Suppressor macrophage treated with lipopolysaccharide for 1 hour (primary cell): ENCODE measurements at regions not wholly inside any gene's neighbourhood (a gene's known extent, or its start where the extent isn't known, plus 50 kb on each side); places are given as distances from the start of the nearest gene placed in this dataset.
"Not testable (repeated sequence)": the region's sequence is repeated elsewhere in the genome, so short reads cannot be mapped to it uniquely, and the experiment has no call there.

Source experiments
- DNase-seq, 3 donors: peaks; one replicate each; pipeline ENCODE4 v3.0.0-alpha.2; 2020 to 2022

DNA sequence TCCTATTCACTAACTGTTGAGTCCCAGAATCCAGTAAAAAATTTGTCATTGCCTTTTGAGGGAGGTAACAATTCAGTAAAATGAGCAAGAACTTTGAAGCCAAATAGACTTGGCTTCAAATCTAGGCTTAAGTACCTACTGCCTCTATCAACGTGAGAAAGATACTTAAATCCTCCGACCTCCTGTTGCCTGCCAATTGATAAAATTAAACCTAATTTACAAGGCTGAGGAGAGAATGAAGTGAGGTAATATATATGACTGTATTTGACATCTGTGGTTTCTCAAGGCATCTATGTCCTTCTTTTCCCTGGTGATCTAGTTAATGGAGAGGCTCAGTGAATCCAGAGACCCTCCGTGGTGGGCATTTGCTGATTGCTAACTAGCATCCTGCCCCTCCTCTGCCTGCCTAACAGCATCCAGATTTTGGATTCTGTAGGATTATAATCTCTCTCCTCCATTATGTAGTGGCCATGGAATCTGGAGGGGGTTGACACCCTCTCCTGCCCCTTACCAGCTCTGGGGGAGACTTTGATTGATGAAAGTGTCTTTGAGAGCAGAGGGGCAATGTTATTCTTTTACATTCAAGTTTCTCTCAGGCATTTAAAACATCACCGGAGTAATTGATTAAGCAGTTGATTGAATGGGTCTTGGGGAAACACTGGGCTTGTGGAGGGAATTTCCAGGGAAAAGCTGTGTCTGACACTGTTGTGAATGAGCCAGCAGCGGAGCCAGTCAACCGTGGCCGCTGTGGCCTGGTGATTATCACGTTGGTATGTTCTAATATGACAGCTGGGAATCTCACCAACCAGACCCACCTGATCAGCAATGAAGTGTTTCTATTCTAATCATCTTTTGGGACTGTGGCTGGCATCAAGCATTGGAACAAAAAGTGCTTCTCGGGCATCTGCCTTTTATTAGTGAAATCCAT, 140.7 kb upstream of the FAM78B start:
- DNase-seq = no peak

DNA sequence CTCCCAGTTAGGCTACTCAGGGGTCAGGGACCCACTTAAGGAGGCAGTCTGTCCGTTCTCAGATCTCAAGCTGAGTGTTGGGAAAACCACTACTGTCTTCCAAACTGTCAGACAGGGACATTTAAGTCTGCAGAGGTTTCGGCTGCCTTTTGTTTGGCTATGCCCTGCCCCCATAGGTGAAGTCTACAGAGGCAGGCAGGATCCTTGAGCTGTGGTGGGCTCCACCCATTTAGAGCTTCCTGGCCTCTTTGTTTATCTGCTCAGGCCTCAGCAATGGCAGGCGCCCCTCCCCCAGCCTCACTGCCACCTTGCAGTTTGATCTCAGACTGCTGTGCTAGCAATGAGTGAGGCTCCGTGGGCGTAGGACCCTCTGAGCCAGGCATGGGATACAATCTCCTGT, 149.5 kb upstream of the FAM78B start:
- not testable (repeated sequence) for DNase-seq

DNA sequence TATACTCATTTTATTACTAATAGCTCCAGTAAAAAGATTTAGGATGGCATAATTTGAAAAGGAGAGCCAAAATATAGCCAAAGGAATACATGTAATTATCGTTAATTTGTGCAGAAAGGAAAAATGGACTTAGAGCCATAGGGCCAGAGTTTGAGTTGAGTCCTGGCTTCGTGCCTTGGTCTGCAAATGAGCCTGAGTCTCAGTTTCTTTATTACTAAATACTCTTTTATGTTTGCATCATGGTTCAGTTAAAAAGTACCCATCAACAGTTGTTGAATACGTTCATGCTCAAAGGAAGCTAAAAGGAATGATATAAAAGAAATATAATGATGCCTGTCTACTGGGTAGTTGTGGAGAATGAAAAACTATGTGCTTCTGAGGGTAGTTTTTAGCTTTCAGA, 155.7 kb upstream of the FAM78B start:
- DNase-seq = no peak

DNA sequence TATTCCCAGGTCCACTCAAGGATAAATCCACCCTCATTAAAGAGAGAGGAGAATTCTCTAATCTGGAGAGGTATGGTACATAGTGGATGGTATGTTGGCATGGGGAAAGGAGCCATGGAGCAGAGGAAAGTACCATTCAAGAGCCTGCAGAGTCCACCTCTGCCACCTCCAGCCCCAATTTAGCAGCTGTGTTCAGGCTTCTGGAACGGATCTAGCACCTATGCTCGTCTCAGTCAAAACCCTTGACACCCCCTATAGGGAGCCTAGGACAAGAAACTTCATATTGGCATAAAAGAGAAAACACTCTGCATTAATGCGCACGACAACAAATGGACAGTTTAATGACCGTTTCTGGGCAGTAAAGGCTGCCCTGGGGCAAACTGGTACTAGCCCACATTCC, 161.1 kb upstream of the FAM78B start:
- no peak for DNase-seq

DNA sequence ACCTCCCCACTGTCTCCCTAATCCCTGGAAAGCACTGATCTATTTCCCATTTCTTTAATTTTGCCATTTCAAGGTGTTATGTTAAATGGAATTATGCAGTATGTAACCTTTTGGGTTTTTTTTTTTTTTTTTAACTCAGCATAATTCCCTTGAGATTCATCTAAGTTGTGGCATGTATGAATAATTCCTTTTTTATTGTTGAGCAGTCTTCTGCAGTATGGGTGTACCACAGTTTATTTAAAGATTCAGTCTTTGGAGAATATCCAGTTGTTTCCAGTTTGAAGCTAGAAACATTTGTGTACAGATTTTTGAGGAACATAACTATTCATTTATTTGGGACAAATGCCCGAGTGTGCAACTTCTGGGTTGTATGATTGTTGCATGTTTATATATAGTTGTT, 162.2 kb upstream of the FAM78B start:
- no peak for DNase-seq

DNA sequence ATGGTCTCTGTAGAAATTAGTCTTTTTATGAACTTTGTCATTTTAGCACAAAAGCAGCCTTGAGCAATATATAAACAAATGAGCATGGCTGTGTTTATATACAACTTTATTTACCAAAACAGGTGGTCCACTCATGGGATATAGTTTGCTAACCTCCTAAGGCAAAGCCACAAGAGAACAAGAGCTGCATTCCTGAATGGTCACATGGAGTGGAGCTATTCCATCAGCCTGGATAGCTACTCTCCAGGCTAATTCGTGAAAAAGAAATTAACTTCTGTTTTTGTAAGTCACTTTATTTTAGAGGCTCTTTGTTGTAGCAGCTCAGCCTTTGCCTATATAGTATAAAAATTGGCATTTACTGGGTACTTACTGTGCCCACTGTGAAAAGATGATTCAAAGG, 163.3 kb upstream of the FAM78B start:
- no peak for DNase-seq

DNA sequence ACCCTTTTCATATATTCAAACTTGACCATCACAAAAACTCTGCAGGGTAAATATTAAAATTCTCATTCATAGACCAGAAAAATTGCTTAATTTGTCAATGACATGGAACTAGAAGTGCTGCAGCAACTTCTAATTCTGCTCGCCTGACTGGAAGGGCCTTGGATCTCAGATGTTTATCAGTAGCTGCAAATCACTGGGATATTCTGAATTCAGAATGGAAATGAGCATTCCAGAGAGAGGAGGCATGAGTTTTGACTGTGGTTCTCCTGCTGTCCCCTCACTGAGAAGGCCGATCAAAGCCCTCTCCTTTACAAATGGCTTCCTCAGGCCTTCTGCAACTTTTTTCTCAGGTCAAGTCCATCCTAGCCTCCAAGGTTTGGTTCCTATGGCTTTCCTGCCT, 171.3 kb upstream of the FAM78B start:
- DNase-seq = no peak

DNA sequence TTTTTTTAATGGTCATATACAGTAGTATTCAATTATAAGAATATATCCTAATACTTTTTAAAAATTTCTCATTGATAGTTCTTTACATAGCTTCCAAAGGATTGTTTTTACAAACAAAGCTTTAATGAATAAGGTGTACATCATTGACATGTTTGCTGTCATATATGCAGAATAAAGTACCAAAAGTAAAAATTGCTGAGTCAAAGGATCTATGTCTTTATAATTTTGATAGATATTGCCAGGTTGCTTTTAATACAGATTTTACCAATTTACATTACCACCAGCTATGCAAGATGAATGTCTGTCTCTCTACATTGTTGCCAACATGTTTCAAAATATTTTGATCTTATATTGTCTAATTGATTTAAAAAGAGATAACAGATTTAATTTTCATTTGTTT, 173.9 kb upstream of the FAM78B start:
- DNase-seq = no peak

DNA sequence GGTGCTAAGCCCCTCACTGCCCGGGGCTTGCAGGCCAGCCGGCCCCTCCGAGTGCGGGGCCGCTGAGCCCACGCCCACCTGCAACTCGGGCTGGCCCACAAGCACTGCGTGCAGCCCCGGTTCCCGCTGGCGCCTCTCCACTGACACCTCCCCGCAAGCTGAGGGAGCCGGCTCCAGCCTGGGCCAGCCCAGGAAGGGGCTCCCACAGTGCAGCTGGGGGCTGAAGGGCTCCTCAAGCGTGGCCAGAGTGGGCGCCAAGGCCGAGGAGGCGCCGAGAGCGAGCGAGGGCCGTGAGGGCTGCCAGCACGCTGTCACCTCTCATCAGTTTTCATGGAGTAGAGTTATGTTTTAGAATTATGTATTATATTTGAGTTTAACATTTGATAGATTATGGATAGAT, 176.5 kb upstream of the FAM78B start:
- DNase-seq = no peak

DNA sequence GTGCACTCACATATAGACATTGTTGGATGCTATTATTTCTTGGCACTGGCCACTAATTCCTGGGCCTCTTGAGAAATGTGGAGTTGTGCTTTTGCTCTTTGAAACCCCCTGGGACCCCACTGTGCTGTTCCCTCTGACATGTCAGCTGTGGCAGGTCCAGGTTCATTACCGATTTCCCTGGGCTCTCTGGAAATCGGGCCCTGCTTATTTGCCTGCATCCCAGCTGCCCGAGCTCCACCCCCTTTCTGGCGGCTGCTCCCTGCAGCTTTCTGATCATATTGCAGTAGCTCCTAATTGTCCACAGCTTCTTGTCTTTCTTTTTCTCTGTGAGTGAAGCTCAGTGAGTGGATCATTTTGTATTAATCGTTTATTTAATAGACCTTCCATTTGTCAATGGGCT, 183.7 kb upstream of the FAM78B start:
- DNase-seq = no peak

DNA sequence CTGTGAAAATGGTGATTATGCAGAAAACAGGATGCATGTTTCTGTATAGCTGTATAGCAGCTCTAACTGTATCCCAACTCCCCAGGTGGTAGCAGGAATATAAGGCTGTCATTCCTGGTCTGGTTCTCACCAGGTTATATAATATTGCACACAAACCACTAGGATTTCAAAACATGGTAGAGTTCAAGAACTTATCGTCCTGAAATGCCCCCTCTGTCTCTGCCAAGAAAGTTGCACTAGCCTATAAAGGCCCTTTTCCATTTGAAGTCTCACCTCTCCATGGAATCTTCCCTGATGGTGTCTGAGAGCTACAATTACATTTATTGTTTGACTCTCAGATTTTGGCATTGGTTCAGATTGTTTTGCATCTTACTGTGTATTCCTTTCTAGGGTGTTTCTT, 184.9 kb upstream of the FAM78B start:
- DNase-seq = no peak

DNA sequence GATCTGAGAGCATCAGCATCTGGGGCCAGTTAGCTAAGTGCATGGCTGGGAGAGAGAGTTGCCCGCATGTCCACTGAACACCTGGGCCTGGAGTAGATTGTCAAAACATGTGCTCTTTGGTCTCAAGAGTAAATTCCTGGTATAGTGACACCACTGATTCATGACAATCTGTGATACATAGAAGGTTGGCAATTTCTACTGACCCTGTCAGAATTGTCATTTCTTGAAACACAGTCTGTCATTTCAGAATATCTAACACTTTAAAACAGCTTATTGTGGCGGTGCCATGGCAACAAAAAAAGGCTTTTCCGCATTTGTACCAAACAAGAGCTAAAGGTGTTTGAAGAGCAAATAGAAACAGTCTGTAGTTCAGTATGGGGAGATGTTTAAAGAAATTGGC, 186.4 kb upstream of the FAM78B start:
- no peak for DNase-seq

DNA sequence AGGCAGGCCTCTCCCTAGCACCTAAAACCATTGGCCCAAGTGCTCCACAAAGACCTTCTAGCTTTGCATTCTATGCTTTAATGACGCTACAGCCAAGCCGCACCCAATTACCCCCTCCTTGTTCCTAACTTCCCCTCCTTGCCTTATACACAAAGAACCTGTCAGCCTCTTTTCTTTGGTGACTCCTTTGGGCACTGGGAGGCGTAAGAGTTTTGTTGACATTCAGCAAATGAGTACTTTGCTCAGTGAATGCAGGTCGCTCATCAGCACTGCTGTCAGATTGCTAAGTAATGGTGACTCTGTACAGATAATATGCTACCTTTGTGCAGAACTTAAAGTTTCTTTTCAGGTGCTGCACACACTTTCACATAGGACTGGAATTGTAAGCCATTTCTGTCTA, 187.6 kb upstream of the FAM78B start:
- DNase-seq = no peak

DNA sequence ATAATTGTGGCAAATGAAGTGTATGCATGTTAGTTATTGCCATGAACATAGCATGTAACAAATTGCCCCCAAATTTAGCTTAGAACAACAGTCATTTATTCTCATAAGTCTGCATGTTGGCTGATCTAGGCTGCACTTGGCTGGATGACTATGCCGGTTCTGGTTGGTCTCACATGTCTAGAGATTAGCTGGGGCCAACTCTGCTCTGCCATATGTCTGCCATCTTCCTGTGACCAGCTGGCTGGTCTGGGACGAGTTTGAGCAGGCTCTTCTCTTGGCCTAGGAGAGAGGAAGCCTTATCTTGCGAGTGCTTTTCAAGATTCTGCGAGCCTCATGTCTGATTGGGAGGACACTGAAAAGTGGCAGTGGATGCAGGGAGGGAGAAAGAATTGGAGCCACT, 198.3 kb upstream of the FAM78B start:
- no peak for DNase-seq

DNA sequence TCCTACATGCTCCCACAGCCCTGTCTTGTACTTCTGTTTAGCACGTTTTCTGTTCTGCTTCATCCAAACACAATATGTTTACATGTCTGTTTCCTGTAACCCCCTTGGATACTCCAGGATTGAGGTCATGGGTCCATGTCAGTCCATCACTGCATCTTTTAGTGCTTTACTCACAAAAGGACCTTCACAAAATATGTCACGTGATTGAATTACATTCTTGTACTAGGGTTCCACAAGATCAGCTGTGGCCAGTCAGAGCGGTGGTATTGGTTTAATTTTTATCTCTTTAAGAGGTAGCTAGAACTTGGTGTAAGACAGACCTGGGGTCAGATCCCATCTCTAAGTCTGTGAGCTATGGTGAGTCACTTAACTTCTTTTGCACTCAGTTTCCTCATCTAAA, 201.2 kb upstream of the FAM78B start:
- no peak for DNase-seq

DNA sequence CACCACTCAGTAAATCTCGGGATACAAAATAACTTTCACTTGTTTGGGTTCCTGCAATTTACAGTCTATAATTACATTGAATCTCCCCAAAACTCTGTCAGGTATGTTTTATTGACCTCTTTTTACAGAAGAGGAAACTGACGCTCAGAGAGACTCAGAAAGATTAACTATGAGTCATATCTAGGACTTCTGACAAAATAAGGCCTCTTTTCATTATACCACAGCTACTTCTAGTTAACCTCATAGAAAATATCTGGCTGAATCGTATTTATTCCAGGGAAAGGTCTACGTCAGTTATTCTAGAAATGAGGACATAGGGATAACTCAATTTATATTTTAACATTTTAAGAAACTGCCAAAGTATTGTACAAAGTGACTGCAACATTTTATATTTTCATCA, 211.1 kb upstream of the FAM78B start:
- no peak for DNase-seq

DNA sequence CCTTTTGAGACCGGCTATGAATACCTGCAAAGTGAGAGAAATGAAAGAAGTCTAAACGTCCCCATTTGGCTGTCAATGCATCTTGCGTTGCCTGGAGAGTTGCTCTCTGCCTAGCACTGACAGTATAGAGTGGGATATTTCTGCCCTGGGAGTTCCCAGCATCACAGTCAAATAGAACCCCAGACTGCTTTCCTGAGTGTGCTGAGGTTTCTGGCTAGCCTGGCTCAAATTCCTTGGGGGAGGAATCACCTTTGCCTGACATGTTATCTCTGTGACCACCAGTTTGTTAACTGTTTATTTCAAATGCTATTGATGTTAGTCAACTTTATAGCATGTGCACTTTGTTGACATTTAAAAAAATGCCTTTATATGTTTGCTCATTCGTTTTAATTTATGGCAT, 212.0 kb upstream of the FAM78B start:
- no peak for DNase-seq

DNA sequence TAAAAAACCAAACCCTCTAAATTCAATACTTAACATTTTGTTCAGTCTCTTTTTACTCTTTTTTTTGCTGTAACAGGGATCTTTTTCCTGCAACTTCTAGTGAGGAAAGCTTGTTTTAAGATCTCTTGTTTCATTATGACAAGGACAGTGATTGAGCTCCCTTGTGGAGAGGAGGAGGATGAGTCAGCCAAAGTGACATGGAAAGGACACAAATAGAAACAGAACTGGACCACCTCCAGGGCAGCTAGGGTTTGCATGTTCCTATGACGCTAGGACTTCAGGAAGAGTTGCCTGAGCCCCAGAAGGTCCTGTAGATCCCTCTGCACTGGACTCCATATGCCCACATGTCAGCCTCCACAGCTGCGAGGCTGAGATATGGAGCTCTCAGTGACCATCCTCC, 212.6 kb upstream of the FAM78B start:
- no peak for DNase-seq

DNA sequence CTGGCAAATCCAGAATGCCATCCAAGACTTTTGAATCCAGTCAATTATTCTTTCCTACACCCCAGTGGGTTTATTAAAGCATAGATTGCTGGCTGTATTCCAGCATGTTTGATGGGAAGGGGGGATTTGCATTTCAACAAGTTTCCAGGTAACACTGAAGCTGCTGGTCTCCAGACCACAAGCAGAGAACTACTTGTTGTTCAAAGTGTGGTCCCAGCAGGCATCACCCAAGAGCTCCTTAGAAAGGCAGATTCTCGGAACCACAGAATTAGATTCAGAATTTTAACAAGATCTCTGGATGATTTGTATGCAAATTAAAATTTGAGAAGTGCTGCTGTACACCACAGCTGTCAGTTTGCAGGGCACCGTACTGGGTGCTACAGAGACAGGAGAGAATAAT, 216.3 kb upstream of the FAM78B start:
- no peak for DNase-seq

DNA sequence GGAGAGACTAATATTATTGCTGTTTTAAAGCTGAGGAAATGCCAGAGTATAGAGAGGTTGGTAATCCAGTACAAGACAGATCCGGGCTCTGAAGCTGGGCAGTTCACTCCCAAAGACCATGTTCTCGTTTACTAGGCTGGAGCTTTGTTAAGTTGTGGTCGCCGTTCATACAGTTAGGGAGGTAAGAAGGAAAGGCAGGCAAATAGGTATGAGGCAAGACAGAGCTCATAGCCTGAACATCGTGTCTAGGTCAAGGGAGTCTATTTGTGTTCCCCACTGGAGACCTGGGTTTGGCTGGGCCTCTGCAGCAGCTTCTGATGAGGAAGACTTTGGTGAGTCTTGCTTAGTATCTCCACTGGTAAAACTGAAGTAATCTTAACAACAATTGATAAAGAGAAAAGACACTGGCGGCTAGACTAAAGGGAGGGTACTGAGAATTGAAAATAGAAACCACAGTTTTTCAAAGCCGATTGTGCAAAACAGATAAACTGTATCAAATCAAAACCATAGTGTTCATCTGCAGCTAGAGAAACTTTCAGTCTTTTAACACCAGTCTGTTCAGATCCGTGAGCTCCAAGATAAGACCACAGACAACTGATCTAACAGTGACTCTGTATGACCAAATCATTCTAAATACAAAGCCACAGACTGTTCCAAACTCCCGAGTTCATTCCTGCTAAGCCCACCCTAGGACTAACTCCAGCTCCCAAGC, 217.0 kb upstream of the FAM78B start:
- no peak for DNase-seq

DNA sequence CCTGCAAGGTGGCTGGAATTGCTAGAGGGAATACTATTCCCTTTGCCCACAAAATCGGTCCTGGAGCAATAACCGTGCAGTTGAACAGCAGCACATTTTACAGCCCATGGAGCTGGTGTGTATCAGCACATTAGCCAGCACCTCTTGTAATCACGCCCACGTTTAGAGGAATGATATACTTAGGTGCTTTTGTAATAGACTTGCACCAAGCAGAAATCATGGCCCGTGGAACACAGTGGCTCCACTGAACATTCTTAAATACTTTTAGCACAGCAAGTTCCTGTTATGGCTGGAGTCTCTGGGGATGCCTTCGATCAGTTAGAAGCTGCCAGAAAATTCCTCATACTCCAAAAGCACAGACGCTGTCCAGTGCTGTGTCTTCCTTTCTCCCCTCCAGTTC, 218.1 kb upstream of the FAM78B start:
- DNase-seq = no peak

DNA sequence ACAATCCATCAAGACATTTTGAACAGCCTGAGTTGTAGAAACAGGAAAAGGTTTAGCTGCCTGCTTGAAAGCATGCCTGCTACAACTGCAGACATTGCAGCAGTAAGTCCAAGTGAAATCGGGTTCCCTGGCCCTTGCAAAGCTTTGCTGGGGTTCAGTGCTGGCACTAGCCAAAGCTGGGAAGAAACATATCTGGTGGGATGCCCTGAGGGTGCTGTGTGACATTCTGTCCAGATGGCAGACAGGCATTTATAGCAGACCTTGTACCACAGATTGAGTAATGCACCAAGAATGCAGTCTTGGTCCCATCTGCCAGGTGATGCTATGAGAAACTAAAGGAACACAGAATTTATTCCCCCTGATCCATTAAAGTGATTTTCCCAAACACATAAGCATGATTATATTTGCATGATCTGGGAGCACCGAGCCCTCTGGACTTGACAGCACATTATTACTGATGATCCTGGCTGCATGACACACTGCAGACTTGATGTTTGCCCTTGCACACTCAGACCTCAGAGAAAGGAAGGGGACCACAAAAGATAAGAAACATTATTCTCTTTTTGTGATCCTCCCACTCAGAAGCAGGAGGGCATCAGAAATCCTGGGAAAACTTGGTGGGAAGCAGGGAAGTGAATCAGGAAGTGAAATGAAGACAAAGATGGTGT, 223.7 kb upstream of the FAM78B start:
- DNase-seq = no peak

DNA sequence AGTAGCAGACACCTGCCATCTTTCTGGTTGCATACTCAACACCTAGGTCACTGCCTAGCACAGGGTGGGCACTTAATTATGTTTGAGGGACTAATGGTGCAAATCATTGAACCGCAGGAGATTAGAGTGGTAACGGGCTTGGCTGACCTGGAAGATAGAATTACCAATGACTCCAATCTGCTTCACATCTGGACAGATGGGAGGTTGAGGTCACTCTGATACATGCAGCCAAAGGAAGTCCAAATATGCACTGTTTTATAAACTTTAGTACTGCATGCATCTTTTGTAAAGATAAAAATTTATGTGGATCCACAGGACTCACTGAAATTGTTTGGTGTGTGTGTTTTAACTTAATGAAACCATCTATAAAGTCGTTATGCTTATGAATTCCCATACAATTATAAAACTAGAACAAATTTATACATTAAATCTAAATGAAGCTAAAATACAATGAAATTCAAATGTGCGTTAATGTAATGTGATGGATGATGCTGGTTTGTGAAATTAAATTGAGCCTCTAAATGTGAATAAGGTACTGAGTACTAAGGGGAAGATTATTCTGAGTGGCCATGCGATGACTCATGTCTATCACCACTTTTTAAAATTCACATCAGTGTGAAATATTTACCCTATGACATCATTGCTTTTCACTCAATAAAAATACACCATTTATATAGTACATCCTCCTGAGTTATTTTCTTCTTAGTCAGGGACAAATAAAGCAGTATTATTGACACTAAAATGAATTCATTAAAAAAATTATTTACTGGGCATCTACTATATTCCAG, 224.7 kb upstream of the FAM78B start:
- no peak for DNase-seq
